ENCODE measurements at regions not wholly inside any gene's neighbourhood (a gene's known extent, or its start where the extent isn't known, plus 50 kb on each side); places are given as distances from the start of the nearest gene placed in this dataset.

DNA sequence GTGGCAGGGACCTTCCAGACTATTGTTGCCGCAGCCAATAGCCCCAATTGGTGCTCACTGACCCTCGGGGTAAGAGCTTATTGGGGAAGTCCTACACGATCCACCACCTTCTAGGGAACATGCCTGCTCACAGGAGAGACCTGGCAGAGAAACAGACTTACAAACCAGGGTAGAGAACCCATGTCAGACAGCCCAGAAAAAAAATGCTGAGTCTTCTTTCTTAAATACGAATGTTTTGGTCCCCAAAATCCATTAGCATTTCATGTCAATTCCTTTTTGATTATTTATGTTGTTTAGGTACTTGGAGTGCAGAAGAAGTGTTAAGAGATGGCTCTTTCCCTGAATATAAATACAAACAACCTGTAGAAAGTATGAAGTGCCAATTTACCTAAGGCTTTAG, 84.9 kb upstream of the PDE10A start:
- Histone ChIP-seq H3K4me3 (no peak overlapping the region), H3K9me2 (replicated peaks; ENCODE audit: insufficient read depth) (no peaks in the 10 kb centered on the region), H3K79me2 (no peaks in the 10 kb centered on the region), H3K4me2 (peak overlapping the region; percentile 24), H3K27ac (no peak overlapping the region), H3K27me3 (no peaks in the 10 kb centered on the region), H3K36me3 (replicated peaks; ENCODE audit: insufficient read depth, low read depth) (no peaks in the 10 kb centered on the region), H2AFZ (no peak overlapping the region), H3K9me3 (ENCODE audit: low read depth) (no peaks in the 10 kb centered on the region), H3K4me1 (ENCODE audit: insufficient read depth) (no peaks in the 10 kb centered on the region), H4K20me1 (ENCODE audit: insufficient read depth, poor library complexity, severe bottlenecking) (no peaks in the 10 kb centered on the region)
- WGBS (ENCODE audit: low lambda C conversion rate, missing lambda C conversion rate), result 79% methylated on average over 4 of the region's 4 CpGs
- DNase-seq (ENCODE audit: low spot score), result no peak
- no peak for TF ChIP-seq EZH2 (IDR thresholded peaks at IDR 0.05; ENCODE audit: borderline replicate concordance)
- no peak for TF ChIP-seq EZH2phosphoT487 (IDR thresholded peaks at IDR 0.05; ENCODE audit: low read depth, severe bottlenecking, unreplicated experiment)
- TF ChIP-seq, protein P1, sequence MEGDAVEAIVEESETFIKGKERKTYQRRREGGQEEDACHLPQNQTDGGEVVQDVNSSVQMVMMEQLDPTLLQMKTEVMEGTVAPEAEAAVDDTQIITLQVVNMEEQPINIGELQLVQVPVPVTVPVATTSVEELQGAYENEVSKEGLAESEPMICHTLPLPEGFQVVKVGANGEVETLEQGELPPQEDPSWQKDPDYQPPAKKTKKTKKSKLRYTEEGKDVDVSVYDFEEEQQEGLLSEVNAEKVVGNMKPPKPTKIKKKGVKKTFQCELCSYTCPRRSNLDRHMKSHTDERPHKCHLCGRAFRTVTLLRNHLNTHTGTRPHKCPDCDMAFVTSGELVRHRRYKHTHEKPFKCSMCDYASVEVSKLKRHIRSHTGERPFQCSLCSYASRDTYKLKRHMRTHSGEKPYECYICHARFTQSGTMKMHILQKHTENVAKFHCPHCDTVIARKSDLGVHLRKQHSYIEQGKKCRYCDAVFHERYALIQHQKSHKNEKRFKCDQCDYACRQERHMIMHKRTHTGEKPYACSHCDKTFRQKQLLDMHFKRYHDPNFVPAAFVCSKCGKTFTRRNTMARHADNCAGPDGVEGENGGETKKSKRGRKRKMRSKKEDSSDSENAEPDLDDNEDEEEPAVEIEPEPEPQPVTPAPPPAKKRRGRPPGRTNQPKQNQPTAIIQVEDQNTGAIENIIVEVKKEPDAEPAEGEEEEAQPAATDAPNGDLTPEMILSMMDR (IDR thresholded peaks at IDR 0.05; ENCODE audit: poor library complexity), result no peak

DNA sequence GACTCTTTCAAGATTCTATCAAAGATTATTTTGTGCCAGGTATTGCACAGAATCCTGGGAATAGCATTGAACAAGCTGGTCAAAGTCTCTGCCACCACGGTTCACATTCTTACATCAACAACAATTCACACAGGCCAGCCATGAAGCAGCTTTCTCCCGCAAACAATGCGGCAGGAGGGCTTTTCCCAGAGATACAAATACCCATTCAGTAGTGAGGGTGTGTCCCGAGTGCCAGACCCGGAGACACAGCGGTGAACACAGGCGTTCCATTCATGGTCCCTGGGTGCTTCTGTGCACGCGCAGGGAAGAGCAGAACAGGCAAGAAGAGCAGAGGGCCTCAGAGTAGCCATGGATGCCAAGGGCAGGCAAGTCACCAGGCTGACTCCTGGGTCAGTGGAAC, 83.3 kb upstream of the PDE10A start:
- H3K4me2 ChIP-seq, result no peak overlapping the region
- no peak overlapping the region for H3K27ac ChIP-seq
- H3K4me3 ChIP-seq, result no peak overlapping the region
- H2AFZ ChIP-seq, result no peak overlapping the region
- no peaks in the 10 kb centered on the region for H3K9me2 ChIP-seq (replicated peaks; ENCODE audit: insufficient read depth)
- DNase-seq (ENCODE audit: low spot score), result no peak
- TF ChIP-seq, protein P1 (IDR thresholded peaks at IDR 0.05; ENCODE audit: poor library complexity), result no peak
- no peak for TF ChIP-seq EZH2 (IDR thresholded peaks at IDR 0.05; ENCODE audit: borderline replicate concordance)
- TF ChIP-seq EZH2phosphoT487 (IDR thresholded peaks at IDR 0.05; ENCODE audit: low read depth, severe bottlenecking, unreplicated experiment), result no peak
- no peaks in the 10 kb centered on the region for H3K9me3 ChIP-seq (ENCODE audit: low read depth)
- no peaks in the 10 kb centered on the region for H4K20me1 ChIP-seq (ENCODE audit: insufficient read depth, poor library complexity, severe bottlenecking)
- 90% methylated on average over 9 of the region's 9 CpGs for WGBS (ENCODE audit: low lambda C conversion rate, missing lambda C conversion rate)
- no peaks in the 10 kb centered on the region for H3K4me1 ChIP-seq (ENCODE audit: insufficient read depth)
- no peaks in the 10 kb centered on the region for H3K79me2 ChIP-seq
- no peaks in the 10 kb centered on the region for H3K36me3 ChIP-seq (replicated peaks; ENCODE audit: insufficient read depth, low read depth)
- no peaks in the 10 kb centered on the region for H3K27me3 ChIP-seq

DNA sequence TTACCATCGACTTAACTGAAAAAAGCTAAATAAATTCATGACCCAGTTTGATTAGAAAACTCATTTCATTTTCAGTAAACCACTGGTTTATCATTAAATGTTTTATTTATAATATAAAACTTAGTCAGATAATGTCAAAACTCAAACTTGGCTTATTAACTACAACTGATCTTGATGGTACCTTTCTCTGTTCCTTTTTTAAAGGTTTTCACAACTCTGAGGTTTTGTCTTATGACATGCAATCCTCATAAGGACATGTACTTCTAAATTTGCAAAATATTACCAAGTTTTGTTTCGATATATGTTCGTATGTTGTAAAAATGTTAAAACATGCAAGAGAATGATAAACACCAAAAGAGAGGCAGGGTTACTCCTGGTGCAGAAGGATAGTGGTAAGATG, 82.5 kb upstream of the PDE10A start:
- no peaks in the 10 kb centered on the region for H3K4me1 ChIP-seq (ENCODE audit: insufficient read depth)
- no peak for TF ChIP-seq EZH2 (IDR thresholded peaks at IDR 0.05; ENCODE audit: borderline replicate concordance)
- TF ChIP-seq, protein P1 (IDR thresholded peaks at IDR 0.05; ENCODE audit: poor library complexity), result no peak
- TF ChIP-seq EZH2phosphoT487 (IDR thresholded peaks at IDR 0.05; ENCODE audit: low read depth, severe bottlenecking, unreplicated experiment), result no peak
- no peaks in the 10 kb centered on the region for H3K9me3 ChIP-seq (ENCODE audit: low read depth)
- DNase-seq (ENCODE audit: low spot score), result no peak
- no peak overlapping the region for H3K4me3 ChIP-seq
- H3K79me2 ChIP-seq, result no peaks in the 10 kb centered on the region
- no peak overlapping the region for H2AFZ ChIP-seq
- H3K9me2 ChIP-seq (replicated peaks; ENCODE audit: insufficient read depth), result no peaks in the 10 kb centered on the region
- no peaks in the 10 kb centered on the region for H3K27me3 ChIP-seq
- H4K20me1 ChIP-seq (ENCODE audit: insufficient read depth, poor library complexity, severe bottlenecking), result no peaks in the 10 kb centered on the region
- no peak overlapping the region for H3K27ac ChIP-seq
- H3K36me3 ChIP-seq (replicated peaks; ENCODE audit: insufficient read depth, low read depth), result no peaks in the 10 kb centered on the region
- H3K4me2 ChIP-seq, result no peak overlapping the region
- 86% methylated on average over 3 of the region's 3 CpGs for WGBS (ENCODE audit: low lambda C conversion rate, missing lambda C conversion rate)

All from hepatocyte (in vitro differentiated cells).